Mammary epithelial cell (primary cell): ENCODE measurements at regions not wholly inside any gene's neighbourhood (a gene's known extent, or its start where the extent isn't known, plus 50 kb on each side); places are given as distances from the start of the nearest gene placed in this dataset.

Experiments
- CTCF ChIP-seq, 2 donors: IDR thresholded peaks in 1 of 2; conservative IDR thresholded peaks in 1 of 2; 2 replicates each; pipeline ENCODE4 v1.5.1; 2011 to 2012; ENCODE audit warnings: inconsistent platforms in 2 of 2, low read length in 2 of 2, mild to moderate bottlenecking in 2 of 2, control low read depth in 1 of 2, low read depth in 1 of 2; ENCODE audit not compliant: insufficient read depth in 1 of 2; ENCODE audit errors: extremely low read depth in 1 of 2
- EZH2 ChIP-seq: IDR thresholded peaks from 2 replicates; pipeline ENCODE4 v1.6.1; 2012; ENCODE audit warnings: low read length, inconsistent platforms, borderline replicate concordance

DNA sequence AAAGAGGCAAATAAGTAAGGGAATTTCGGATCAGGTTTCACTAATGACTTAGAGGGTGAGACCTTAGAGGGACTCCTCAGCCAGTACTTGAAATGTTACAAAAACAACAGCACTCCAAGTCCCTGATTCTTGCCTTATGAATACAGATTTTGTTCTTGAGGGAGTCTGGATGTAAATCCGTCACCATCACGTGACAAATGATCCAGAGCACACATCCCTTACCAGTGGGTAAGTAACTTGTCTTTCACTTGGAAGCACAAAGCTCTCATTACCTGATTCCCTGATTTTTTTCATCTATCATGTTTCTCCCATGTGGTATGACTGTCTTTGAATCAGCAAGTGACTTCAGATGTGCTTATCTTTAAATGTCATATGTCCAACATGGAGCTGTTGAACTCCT, 595.3 kb upstream of the POU3F2 start:
- TF ChIP-seq EZH2 (no peak), CTCF (conservative IDR thresholded peaks at IDR 0.05 in 1 of 2, IDR thresholded peaks at IDR 0.05 in 1 of 2; ENCODE audit: extremely low read depth in 1 of 2, insufficient read depth in 1 of 2, low read depth in 1 of 2, low read length in 2 of 2) (no peak)
